H1 (cell line): ENCODE measurements at regions not wholly inside any gene's neighbourhood (a gene's known extent, or its start where the extent isn't known, plus 50 kb on each side); places are given as distances from the start of the nearest gene placed in this dataset.

Experiments
- CTCF ChIA-PET: fragments of 300-600 bp; sonication (Branson Sonifier 250); formaldehyde crosslinking; loops from one replicate; lab custom pipeline; 2021; ENCODE audit not compliant: partially characterized antibody; lab: Charles Lee
- POLR2A ChIA-PET: fragments of 300-600 bp; sonication (Branson Sonifier 250); formaldehyde crosslinking; loops from one replicate; lab custom pipeline; 2021; ENCODE audit warnings: inconsistent platforms; ENCODE audit not compliant: partially characterized antibody; lab: Charles Lee
- DNase-seq, 2 experiments: peaks; one replicate each; pipeline versions ENCODE4 v3.0.0 to v3.0.0-alpha.2; 2010 to 2022; ENCODE audit warnings: low spot score in 2 of 2, low read depth in 1 of 2, mixed read lengths in 1 of 2
- FAIRE-seq: peaks from 2 replicates; lab custom pipeline; 2011; peaks lifted over from hg19 to GRCh38; lab: Jason Lieb, UNC
- H2AFZ ChIP-seq: 2 replicates; pipeline ENCODE4 v1.8.1; 2012; ENCODE audit warnings: low read length, inconsistent platforms
- H2AK5ac ChIP-seq: 2 replicates; pipeline ENCODE4 v1.6.1; 2013; ENCODE audit warnings: low read depth, low read length
- H2BK120ac ChIP-seq: replicated peaks from 2 replicates; pipeline ENCODE3; 2013; ENCODE audit warnings: low read depth, low read length, inconsistent platforms
- H2BK12ac ChIP-seq: 2 replicates; pipeline ENCODE4 v1.6.1; 2013; ENCODE audit warnings: low read depth, low read length
- H2BK15ac ChIP-seq: 2 replicates; pipeline ENCODE4 v1.6.1; 2013; ENCODE audit warnings: low read length
- H2BK20ac ChIP-seq: 2 replicates; pipeline ENCODE4 v1.6.1; 2013; ENCODE audit warnings: low read length
- H2BK5ac ChIP-seq: 2 replicates; pipeline ENCODE4 v1.6.1; 2013; ENCODE audit warnings: low read depth, low read length
- H3K14ac ChIP-seq: 2 replicates; pipeline ENCODE4 v1.6.1; 2013; ENCODE audit warnings: inconsistent platforms; ENCODE audit not compliant: insufficient read length
- H3K18ac ChIP-seq: 2 replicates; pipeline ENCODE4 v1.6.1; 2013; ENCODE audit warnings: low read length; ENCODE audit errors: extremely low read depth
- H3K23ac ChIP-seq: 2 replicates; pipeline ENCODE4 v1.6.1; 2013; ENCODE audit warnings: inconsistent platforms; ENCODE audit not compliant: insufficient read length
- H3K23me2 ChIP-seq: 2 replicates; pipeline ENCODE4 v1.6.1; 2013; ENCODE audit warnings: low read depth, low read length
- H3K27ac ChIP-seq: 2 replicates; pipeline ENCODE4 v1.6.1; 2011; ENCODE audit warnings: low read depth, low read length, inconsistent platforms
- H3K27me3 ChIP-seq, 4 experiments: replicated peaks in 1 of 4; 1 replicate in 1 of 4; 2 replicates in 3 of 4; pipeline versions ENCODE4 v1.6.1 to v1.8.1; 2011 to 2013; ENCODE audit warnings: low read length in 3 of 4, mild to moderate bottlenecking in 3 of 4, inconsistent platforms in 2 of 4, mixed read lengths in 2 of 4, moderate library complexity in 1 of 4; ENCODE audit not compliant: control insufficient read depth in 3 of 4, insufficient read depth in 3 of 4; ENCODE audit errors: extremely low read depth in 1 of 4
- H3K36me3 ChIP-seq, 4 experiments: 2 replicates each; pipeline versions ENCODE4 v1.6.1 to v1.8.1; 2011 to 2013; ENCODE audit warnings: mild to moderate bottlenecking in 4 of 4, low read length in 3 of 4, moderate library complexity in 2 of 4, control low read depth in 1 of 4, inconsistent platforms in 1 of 4; ENCODE audit not compliant: insufficient read depth in 4 of 4, control insufficient read depth in 2 of 4
- H3K4ac ChIP-seq: replicated peaks from 2 replicates; pipeline ENCODE3; 2013; ENCODE audit warnings: low read length, low read depth, mixed read lengths, inconsistent platforms; ENCODE audit not compliant: insufficient read length
- H3K4me1 ChIP-seq, 4 experiments: replicated peaks in 1 of 4; 1 replicate in 1 of 4; 2 replicates in 3 of 4; pipeline versions ENCODE4 v1.6.1 to v1.8.1; 2011 to 2013; ENCODE audit warnings: low read length in 3 of 4, inconsistent platforms in 2 of 4, mixed read lengths in 1 of 4; ENCODE audit not compliant: insufficient read depth in 4 of 4, control insufficient read depth in 3 of 4
- H3K4me2 ChIP-seq, 2 experiments: 2 replicates each; pipeline versions ENCODE4 v1.6.1 to v1.8.1; 2011 to 2013; ENCODE audit warnings: low read depth in 2 of 2, low read length in 2 of 2, control low read depth in 1 of 2, inconsistent platforms in 1 of 2, mild to moderate bottlenecking in 1 of 2; ENCODE audit not compliant: insufficient read depth in 1 of 2
- H3K4me3 ChIP-seq, 4 experiments: fragments of 200-600, 300-600 bp in 1 of 4; sonication (generic), shearing (Covaris generic), sonication (Bioruptor Twin) in 1 of 4; 2 replicates each; pipeline versions ENCODE4 v1.5.1 to v1.8.1; 2011 to 2016; ENCODE audit warnings: low read length in 4 of 4, low read depth in 3 of 4, control low read depth in 2 of 4, inconsistent platforms in 2 of 4, mild to moderate bottlenecking in 2 of 4, mixed read lengths in 1 of 4, moderate library complexity in 1 of 4; ENCODE audit not compliant: insufficient read depth in 2 of 4; ENCODE audit errors: extremely low read depth in 1 of 4
- H3K56ac ChIP-seq: replicated peaks from 2 replicates; pipeline ENCODE3; 2013; ENCODE audit warnings: low read depth, mild to moderate bottlenecking, mixed read lengths, low read length, inconsistent platforms; ENCODE audit not compliant: insufficient read length
- H3K79me1 ChIP-seq: 2 replicates; pipeline ENCODE4 v1.6.1; 2013; ENCODE audit warnings: low read depth, low read length, control low read depth
- H3K79me2 ChIP-seq, 2 experiments: 2 replicates each; pipeline versions ENCODE4 v1.6.1 to v1.8.1; 2012 to 2013; ENCODE audit warnings: low read length in 2 of 2, mild to moderate bottlenecking in 2 of 2, inconsistent platforms in 1 of 2; ENCODE audit not compliant: insufficient read depth in 2 of 2, control insufficient read depth in 1 of 2
- H3K9ac ChIP-seq, 4 experiments: replicated peaks in 1 of 4; 1 replicate in 1 of 4; 2 replicates in 3 of 4; pipeline versions ENCODE4 v1.6.1 to v1.8.1; 2011 to 2013; ENCODE audit warnings: low read depth in 3 of 4, low read length in 3 of 4, control low read depth in 2 of 4, mild to moderate bottlenecking in 2 of 4, moderate library complexity in 2 of 4, inconsistent platforms in 1 of 4; ENCODE audit errors: extremely low read depth in 1 of 4
- H3K9me3 ChIP-seq, 2 experiments: 2 replicates each; pipeline versions ENCODE4 v1.6.1 to v1.8.1; 2012 to 2013; ENCODE audit warnings: mild to moderate bottlenecking in 2 of 2, moderate library complexity in 2 of 2, control low read depth in 1 of 2, inconsistent platforms in 1 of 2, low read depth in 1 of 2, low read length in 1 of 2, mixed read lengths in 1 of 2; ENCODE audit not compliant: insufficient read depth in 2 of 2
- H4K20me1 ChIP-seq, 2 experiments: replicated peaks in 1 of 2; 2 replicates each; pipeline versions ENCODE3 to v1.8.1; 2011 to 2013; ENCODE audit warnings: inconsistent platforms in 2 of 2, low read length in 2 of 2, mild to moderate bottlenecking in 1 of 2; ENCODE audit not compliant: insufficient read depth in 2 of 2, control insufficient read depth in 1 of 2
- H4K5ac ChIP-seq: 2 replicates; pipeline ENCODE4 v1.6.1; 2013; ENCODE audit warnings: low read length, low read depth, mixed read lengths, inconsistent platforms; ENCODE audit not compliant: insufficient read length
- H4K8ac ChIP-seq: 2 replicates; pipeline ENCODE4 v1.8.0; 2013; ENCODE audit warnings: mild to moderate bottlenecking, moderate library complexity, low read length, inconsistent platforms; ENCODE audit not compliant: insufficient read depth; ENCODE audit errors: extremely low read depth
- H4K91ac ChIP-seq: replicated peaks from 2 replicates; pipeline ENCODE3; 2013; ENCODE audit warnings: low read length, mixed read lengths, inconsistent platforms; ENCODE audit not compliant: insufficient read length
- BRCA1 ChIP-seq: IDR thresholded peaks from 2 replicates; pipeline ENCODE4 v1.6.1; 2012; ENCODE audit warnings: low read depth, low read length, improper control_type of control experiment
- CBX8 ChIP-seq: fragments of 300-800, 300-1000 bp; sonication (generic); IDR thresholded peaks from 2 replicates; pipeline ENCODE4 v1.7.1; 2016; ENCODE audit warnings: low read depth, low read length, borderline replicate concordance
- CREB1 ChIP-seq: IDR thresholded peaks from 2 replicates; pipeline ENCODE4 v1.6.1; 2012; ENCODE audit warnings: inconsistent platforms
- GTF2F1 ChIP-seq: IDR thresholded peaks from 2 replicates; pipeline ENCODE4 v1.6.1; 2012; ENCODE audit warnings: low read depth, low read length, improper control_type of control experiment, borderline replicate concordance
- JUND ChIP-seq: IDR thresholded peaks from 2 replicates; pipeline ENCODE4 v1.6.1; 2011; ENCODE audit warnings: mild to moderate bottlenecking, improper control_type of control experiment, low read length
- KDM1A ChIP-seq: fragments of 200-600, 300-600 bp; sonication (generic); IDR thresholded peaks from 2 replicates; pipeline ENCODE4 v1.7.1; 2016; ENCODE audit warnings: mild to moderate bottlenecking, low read length, borderline replicate concordance
- MAFK ChIP-seq: IDR thresholded peaks from 2 replicates; pipeline ENCODE4 v1.6.1; 2012; ENCODE audit warnings: low read depth, mild to moderate bottlenecking, improper control_type of control experiment, low read length
- NANOG ChIP-seq: IDR thresholded peaks from 2 replicates; pipeline ENCODE4 v1.6.1; 2011; ENCODE audit warnings: low read length, low read depth, mild to moderate bottlenecking, inconsistent platforms; ENCODE audit not compliant: insufficient read depth, poor library complexity, severe bottlenecking
- RBBP5 ChIP-seq: IDR thresholded peaks from 2 replicates; pipeline ENCODE4 v1.7.1; 2012; ENCODE audit warnings: low read depth, mild to moderate bottlenecking, inconsistent platforms, low read length, moderate library complexity, borderline replicate concordance
- RFX5 ChIP-seq: IDR thresholded peaks from 2 replicates; pipeline ENCODE4 v1.6.1; 2011; ENCODE audit warnings: low read depth, low read length, improper control_type of control experiment, borderline replicate concordance
- SP1 ChIP-seq: IDR thresholded peaks from 2 replicates; pipeline ENCODE4 v1.6.1; 2011; ENCODE audit warnings: low read depth, low read length
- SUZ12 ChIP-seq: fragments of 200-600 bp; sonication (generic); IDR thresholded peaks from 2 replicates; pipeline ENCODE4 v1.6.1; 2012; ENCODE audit warnings: mild to moderate bottlenecking, inconsistent platforms, low read length, moderate library complexity, mixed read lengths
- TAF1 ChIP-seq: IDR thresholded peaks from 2 replicates; pipeline ENCODE4 v1.6.1; 2011; ENCODE audit warnings: mild to moderate bottlenecking, low read depth, low read length
- TCF12 ChIP-seq: IDR thresholded peaks from 2 replicates; pipeline ENCODE4 v1.6.1; 2011; ENCODE audit warnings: low read depth, mild to moderate bottlenecking, low read length
- WGBS, 2 experiments: shearing (Covaris generic) in 1 of 2; methylation state at CpG; one replicate each; pipeline versions ENCODE4 v1.1.6 to v1.1.7; 2013 to 2015; ENCODE audit warnings: low lambda C conversion rate in 2 of 2, mixed read lengths in 2 of 2, inconsistent platforms in 1 of 2, low coverage in 1 of 2, missing lambda C conversion rate in 1 of 2; ENCODE audit not compliant: insufficient replicate concordance in 2 of 2, insufficient coverage in 1 of 2, insufficient read length in 1 of 2; ENCODE audit errors: extremely low coverage in 1 of 2, missing lambda C conversion rate in 1 of 2; 5-methylcytosine and 5-hydroxymethylcytosine counted together
- TF ChIP-seq, protein P1 (sequence below): IDR thresholded peaks from 2 replicates; pipeline ENCODE4 v1.6.1; 2011; ENCODE audit warnings: low read length, improper control_type of control experiment

GRCh38 chr5:112668911-112669310 is 68.8 kb upstream of the APC start:
- no peak overlapping the region for H2AFZ ChIP-seq
- no peak overlapping the region for H3K9ac ChIP-seq
- H3K79me2 ChIP-seq: no peaks in the 10 kb centered on the region
- H3K14ac ChIP-seq: no peak overlapping the region
- no peak overlapping the region for H3K23ac ChIP-seq
- no peak overlapping the region for H3K4ac ChIP-seq
- H3K18ac ChIP-seq: no peak overlapping the region
- no peak overlapping the region for H3K4me2 ChIP-seq
- H3K79me1 ChIP-seq: no peaks in the 10 kb centered on the region
- ChIA-PET CTCF (interaction anchor here (0.7 to 1.6 kb wide), 3 partner anchors 23 to 269 kb away, joined by 3 to 5 read pairs (median 3); no protein-coding TSS in a partner anchor), POLR2A (interaction anchor here (1.0 to 1.1 kb wide), 2 partner anchors 34 to 39 kb away, joined by 3 read pairs; no protein-coding TSS in a partner anchor)
- no peak overlapping the region for H2BK12ac ChIP-seq
- no peak overlapping the region for H4K91ac ChIP-seq
- no peak overlapping the region for H3K56ac ChIP-seq
- H2BK15ac ChIP-seq: no peak overlapping the region
- 93% methylated on average over 3 of the region's 3 CpGs; no CpG with 5 or more reads in 1 of the 2 experiments for WGBS, 2 experiments
- no peak overlapping the region for H3K27ac ChIP-seq
- no peak for DNase-seq
- no peaks in the 10 kb centered on the region for H4K20me1 ChIP-seq
- H2BK5ac ChIP-seq: no peak overlapping the region
- H3K9me3 ChIP-seq: no peaks in the 10 kb centered on the region
- H2AK5ac ChIP-seq: no peak overlapping the region
- H2BK20ac ChIP-seq: no peak overlapping the region
- H4K8ac ChIP-seq: no peak overlapping the region
- no peak overlapping the region for H3K4me3 ChIP-seq
- FAIRE-seq: no peak
- H3K4me1 ChIP-seq: no peaks in the 10 kb centered on the region
- H4K5ac ChIP-seq: no peak overlapping the region
- no peaks in the 10 kb centered on the region for H3K27me3 ChIP-seq
- no peaks in the 10 kb centered on the region for H3K23me2 ChIP-seq
- H3K36me3 ChIP-seq: no peaks in the 10 kb centered on the region
- H2BK120ac ChIP-seq: no peak overlapping the region
- TF ChIP-seq GTF2F1 (no peak), MAFK (no peak), NANOG (no peak), BRCA1 (no peak), CREB1 (no peak), SUZ12 (no peak), TCF12 (no peak), SP1 (no peak), TAF1 (no peak), JUND (no peak), CBX8 (no peak), KDM1A (no peak), RFX5 (no peak), RBBP5 (no peak)
- TF ChIP-seq, protein P1, sequence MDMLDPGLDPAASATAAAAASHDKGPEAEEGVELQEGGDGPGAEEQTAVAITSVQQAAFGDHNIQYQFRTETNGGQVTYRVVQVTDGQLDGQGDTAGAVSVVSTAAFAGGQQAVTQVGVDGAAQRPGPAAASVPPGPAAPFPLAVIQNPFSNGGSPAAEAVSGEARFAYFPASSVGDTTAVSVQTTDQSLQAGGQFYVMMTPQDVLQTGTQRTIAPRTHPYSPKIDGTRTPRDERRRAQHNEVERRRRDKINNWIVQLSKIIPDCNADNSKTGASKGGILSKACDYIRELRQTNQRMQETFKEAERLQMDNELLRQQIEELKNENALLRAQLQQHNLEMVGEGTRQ: no peak
